Neural progenitor cell (in vitro differentiated cells): ENCODE measurements at regions not wholly inside any gene's neighbourhood (a gene's known extent, or its start where the extent isn't known, plus 50 kb on each side); places are given as distances from the start of the nearest gene placed in this dataset.
"Not testable (repeated sequence)": the region's sequence is repeated elsewhere in the genome, so short reads cannot be mapped to it uniquely, and the experiment has no call there.

Experiments
- CTCF ChIP-seq: fragments of 200-600 bp; sonication (generic); IDR thresholded peaks from 2 replicates; pipeline ENCODE4 v1.5.1; 2017; ENCODE audit warnings: antibody characterized with exemption, mild to moderate bottlenecking
- EZH2phosphoT487 ChIP-seq: fragments of 200-600 bp; sonication (generic); IDR thresholded peaks from 2 replicates; pipeline ENCODE4 v1.6.1; 2017; ENCODE audit warnings: antibody characterized with exemption

- TF ChIP-seq CTCF, EZH2phosphoT487: not testable (repeated sequence)
Measured at GRCh38 chr19:41521138-41521930, 54.6 kb upstream of the CEACAM21 start.
